K562 (cell line): ENCODE measurements at regions not wholly inside any gene's neighbourhood (a gene's known extent, or its start where the extent isn't known, plus 50 kb on each side); places are given as distances from the start of the nearest gene placed in this dataset.

Experiments used
- BDP1 ChIP-seq: IDR thresholded peaks from 3 replicates; pipeline ENCODE4 v1.6.1; 2011; ENCODE audit not compliant: insufficient read length, insufficient read depth
- CHD7 ChIP-seq: fragments of 200-600 bp; sonication (generic); IDR thresholded peaks from one replicate; pipeline ENCODE4 v1.6.1; 2012; ENCODE audit warnings: mild to moderate bottlenecking, low read depth, low read length, inconsistent platforms
- EHMT2 ChIP-seq: fragments of 450-650 bp; IDR thresholded peaks from 2 replicates; pipeline ENCODE4 v1.6.1; 2018; ENCODE audit warnings: antibody characterized with exemption
- HNRNPH1 ChIP-seq: fragments of 200-400 bp; formaldehyde crosslinking; optimal IDR thresholded peaks from 2 replicates; pipeline ENCODE3; 2017; ENCODE audit warnings: low read depth, mild to moderate bottlenecking, low read length, moderate library complexity
- LCOR ChIP-seq: sonication (generic); formaldehyde crosslinking; IDR thresholded peaks from 2 replicates; pipeline ENCODE4 v1.8.0; 2022; ENCODE audit warnings: mild to moderate bottlenecking, missing genetic modification reagents
- ZNF212 ChIP-seq: fragments of 450-650 bp; formaldehyde crosslinking; IDR thresholded peaks from 2 replicates; pipeline ENCODE4 v1.4.0; 2020; ENCODE audit warnings: mild to moderate bottlenecking

- no peak for TF ChIP-seq CHD7
- no peak for TF ChIP-seq BDP1
- TF ChIP-seq EHMT2: no peak
- no peak for TF ChIP-seq HNRNPH1
- TF ChIP-seq ZNF212 (CRISPR knock-in tag): no peak
- TF ChIP-seq LCOR (CRISPR knock-in tag): no peak
Observed at GRCh38 chr3:61483997-61484396, 77.4 kb upstream of the PTPRG start (continued).
